GM18868 (cell line): ENCODE measurements at regions not wholly inside any gene's neighbourhood (a gene's known extent, or its start where the extent isn't known, plus 50 kb on each side); places are given as distances from the start of the nearest gene placed in this dataset.
"Not testable (repeated sequence)": the region's sequence is repeated elsewhere in the genome, so short reads cannot be mapped to it uniquely, and the experiment has no call there.

Source experiments
- ATAC-seq: cut with Tn5 transposase; IDR thresholded peaks from one replicate; pipeline ENCODE4 v1.9.1; 2021; ENCODE audit warnings: mild to moderate bottlenecking, moderate library complexity; ENCODE audit not compliant: unreplicated experiment

DNA sequence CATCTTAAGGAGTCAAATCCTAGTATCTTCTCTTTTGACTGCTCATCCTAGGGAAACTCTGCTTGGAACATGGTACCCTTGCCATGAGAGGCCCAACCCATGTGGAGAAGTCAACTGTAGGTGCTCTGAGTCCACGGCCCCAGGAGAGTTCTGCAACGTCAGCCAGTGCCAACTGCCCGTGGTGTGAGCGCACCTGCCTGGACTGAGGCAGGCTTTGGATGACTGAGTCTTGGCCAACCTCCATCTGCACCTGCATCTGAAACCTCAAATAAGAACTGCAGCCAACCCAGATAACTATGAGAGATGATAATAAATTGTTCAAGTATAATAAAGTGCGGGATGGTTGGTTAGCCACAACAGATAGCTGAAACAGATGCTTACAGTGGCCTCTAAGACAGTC is 772.0 kb downstream of the TRIML1 start:
- no peak for ATAC-seq

DNA sequence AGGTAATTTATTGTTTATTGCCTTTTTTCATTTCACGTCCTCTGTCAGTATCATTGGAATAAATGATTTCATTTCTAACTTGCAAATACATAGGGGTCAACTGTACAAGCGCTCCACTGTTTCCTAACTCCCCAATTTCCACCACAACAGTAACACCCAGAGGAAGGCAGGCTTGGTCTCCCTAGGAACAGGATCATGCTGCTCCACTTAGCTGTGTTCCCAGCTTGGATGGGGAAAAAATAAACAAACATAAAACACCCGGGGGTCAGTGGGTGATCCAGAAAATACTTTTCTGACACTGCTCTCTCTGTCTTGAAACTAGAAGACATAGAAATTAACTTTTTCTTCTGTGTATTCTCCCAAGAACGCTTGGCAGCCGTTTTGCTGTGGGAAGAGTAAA is 772.5 kb downstream of the TRIML1 start:
- ATAC-seq: no peak

DNA sequence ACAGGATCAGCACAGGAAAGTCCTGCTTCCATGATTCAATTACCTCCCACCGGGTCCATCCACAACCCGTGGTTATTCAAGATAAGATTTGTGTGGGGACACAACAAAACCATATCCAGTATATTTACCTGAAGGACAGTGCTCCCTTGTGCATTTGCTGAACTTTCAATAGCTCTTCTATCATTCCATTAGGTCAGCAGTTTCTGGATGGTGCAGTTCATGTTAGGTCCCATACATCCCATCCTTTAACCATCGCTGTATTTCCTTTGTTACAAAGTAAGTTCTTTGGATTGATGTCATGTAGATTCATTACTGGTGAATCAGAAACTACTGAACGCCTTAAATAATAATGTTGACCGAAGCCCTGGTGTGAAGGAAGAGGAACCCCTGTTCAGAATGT is 775.9 kb downstream of the TRIML1 start:
- ATAC-seq: no peak

DNA sequence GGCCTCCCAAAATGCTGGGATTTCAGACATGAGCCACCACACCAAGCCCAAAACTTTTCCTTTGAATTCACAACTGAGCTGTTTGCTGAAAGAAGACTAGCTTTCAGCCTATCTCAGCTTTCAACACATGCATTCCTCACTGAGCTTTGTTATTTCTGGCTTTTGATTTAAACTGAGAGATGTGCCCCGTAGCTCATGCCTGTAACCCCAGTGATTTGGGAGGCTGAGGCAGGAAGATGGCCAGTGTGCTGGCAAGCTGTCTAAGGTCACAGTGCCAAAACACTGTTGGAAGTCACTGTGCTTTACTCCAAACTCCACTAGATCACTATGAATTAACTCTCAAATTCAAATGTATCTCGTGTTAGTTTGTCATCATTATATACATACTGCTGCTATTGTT is 779.5 kb downstream of the TRIML1 start:
- no peak for ATAC-seq

DNA sequence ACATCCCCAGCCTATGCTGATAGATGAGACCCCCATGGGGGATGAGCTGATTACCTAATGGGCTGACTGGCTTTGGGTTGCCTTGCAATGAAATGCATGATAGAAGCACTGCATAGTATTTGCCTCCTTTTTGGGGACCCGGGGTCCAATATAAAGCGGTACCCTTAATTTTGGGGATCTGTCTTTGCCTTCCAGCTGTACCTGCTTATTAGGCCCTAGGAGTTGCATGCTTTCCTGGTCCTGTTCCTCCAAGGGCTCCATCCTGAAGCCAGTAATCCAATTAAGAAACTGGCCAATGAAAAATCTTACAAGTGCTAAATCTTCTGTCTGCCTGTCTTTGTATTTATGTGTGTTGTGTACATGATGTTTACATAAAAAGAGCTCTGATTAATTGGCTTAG is 791.6 kb downstream of the TRIML1 start:
- ATAC-seq: no peak

DNA sequence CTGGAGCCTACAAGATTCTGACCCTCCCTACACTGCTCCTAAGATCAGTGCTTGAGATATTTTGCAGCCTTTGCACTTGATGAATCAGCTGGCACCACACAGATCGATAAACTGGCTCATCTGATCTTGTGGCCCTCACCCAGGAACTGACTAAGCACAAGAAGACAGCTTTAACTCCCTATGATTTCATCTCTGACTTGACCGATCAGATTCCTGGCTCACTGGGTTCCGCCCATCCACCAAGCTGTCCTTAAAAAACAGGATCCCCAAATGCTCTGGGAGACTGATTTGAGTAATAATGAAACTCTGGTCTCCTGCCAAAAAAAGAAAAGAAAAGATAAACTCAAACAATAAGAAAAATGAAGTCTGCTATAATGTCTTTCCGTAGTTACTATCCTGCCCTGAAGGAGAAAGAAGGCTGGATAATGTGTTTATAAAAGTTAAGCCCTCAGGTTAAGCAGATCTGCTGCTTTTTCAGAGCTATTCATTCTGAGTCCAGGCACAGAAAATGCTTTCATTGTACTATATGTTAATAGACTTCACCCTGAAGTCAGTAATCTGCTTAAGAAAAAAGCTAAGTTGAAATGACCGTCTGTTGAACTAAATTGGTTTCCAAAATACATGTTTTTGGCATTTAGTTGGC is 795.2 kb downstream of the TRIML1 start:
- no peak for ATAC-seq

DNA sequence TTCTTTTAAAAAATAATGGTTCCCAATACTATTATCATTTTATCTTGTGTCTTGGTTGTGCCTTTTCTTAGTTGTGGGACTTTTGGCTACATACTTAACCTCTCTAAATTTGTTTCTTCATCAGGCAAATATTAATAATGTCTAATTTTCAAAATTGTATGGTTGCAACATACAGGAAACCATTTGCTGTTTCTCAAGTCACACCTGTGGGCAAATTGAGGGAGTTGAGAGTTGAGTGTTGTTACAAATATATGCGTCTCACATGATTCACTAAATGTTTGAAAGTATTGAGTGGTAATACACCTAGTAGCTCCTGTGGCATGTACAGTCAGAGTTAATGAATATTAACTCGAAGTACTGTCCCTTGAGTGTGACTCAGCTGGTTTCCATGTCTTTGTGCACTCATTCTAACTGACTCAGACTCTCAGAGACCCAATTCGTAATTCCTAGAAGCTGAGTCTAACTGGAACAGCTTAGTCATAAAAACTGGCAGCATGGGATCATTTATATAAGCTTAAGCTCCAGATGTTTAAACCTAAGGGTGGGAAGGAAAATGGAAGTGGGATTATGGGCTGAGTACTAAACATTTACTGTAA is 802.4 kb downstream of the TRIML1 start:
- ATAC-seq: no peak

DNA sequence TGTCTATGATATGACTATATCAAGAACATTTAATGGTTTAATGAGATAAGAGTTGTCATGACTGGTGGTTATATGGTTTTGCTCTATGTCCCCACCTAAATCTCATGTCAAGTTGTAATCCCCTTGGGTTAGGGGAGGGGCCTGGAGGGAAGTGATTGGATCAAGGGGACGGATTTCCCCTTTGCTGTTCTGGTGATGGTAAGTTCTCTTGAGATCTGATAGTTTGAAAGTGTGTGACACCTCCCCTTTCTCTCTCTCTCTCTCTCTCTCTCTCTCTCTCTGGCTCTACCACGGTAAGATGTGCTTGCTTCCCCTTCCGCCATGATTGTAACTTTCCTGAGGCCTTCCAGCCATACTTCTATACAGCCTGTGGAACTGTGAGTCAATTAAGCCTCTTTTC is 803.4 kb downstream of the TRIML1 start:
- no peak for ATAC-seq

DNA sequence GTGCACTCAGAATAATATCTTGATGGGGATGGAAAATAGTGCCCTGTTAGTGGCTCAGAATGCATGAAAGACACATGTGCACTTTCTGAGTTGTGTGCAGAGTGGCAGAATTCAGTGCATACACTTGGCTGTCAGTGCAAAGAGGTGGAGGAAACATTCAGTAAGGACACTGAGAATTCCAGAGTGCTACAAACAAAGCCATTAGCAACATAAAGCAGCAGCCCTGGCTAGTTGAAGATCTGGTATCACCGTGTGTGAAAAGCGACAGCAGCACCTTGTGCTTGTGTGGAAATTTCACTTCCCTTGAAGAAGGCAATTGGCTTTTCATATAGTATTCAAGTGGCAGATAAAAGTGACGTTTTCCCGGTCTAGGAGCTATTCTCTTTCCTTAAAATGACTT is 810.4 kb downstream of the TRIML1 start:
- ATAC-seq: no peak

DNA sequence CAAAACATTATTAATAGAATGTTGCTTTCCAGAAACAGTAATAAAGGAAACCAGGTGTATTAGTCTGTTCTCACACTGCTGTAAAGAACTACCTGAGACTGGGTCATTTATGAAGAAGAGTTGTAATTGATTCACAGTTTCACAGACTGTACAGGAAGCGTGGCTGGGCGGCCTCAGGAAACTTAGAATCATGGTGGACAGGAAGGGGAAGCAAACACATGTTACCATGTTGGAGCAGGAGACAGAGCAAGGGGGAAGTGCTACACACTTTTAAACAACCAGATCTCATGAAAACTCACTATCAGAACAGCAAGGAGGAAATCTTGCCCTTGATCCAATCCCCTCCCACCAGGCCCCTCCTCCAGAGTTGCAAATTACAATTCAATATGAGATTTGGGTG is 815.8 kb downstream of the TRIML1 start:
- ATAC-seq: no peak

DNA sequence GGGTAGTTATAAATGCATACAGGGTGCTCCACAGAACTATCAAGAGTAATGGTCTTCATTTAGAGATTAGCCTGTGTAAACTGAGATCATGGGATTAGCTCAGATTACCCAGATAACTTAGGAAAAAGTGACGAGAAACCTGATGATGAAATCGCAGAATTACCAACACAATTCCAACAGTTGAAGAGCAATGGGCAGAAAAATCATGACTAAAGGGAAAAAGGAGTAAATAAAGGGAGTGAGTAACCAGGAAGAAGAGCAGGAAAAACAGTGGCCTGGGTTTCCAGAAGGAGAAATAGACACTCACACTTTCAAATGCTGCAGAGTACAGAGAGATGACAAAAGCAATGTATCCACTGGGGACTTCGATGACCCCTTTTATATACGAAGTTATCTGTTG is 817.3 kb downstream of the TRIML1 start:
- no peak for ATAC-seq

DNA sequence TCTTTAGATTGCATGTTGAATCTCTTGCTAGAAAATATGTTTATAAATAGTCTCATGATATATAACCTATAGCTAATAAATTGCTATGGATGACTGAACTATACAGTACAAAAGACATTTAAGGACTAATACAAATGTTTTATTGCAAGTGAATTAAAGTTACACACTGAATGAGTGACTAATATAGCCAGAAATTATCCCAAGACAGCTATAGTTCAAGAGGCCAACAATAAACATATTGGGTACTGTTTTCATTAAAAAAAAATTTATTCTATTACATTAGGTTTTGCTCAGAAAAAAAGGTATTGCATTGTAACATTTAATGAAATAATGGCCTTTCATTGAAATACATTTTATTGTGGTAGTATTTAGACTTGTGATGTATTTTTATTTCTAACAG is 819.1 kb downstream of the TRIML1 start:
- ATAC-seq: no peak

DNA sequence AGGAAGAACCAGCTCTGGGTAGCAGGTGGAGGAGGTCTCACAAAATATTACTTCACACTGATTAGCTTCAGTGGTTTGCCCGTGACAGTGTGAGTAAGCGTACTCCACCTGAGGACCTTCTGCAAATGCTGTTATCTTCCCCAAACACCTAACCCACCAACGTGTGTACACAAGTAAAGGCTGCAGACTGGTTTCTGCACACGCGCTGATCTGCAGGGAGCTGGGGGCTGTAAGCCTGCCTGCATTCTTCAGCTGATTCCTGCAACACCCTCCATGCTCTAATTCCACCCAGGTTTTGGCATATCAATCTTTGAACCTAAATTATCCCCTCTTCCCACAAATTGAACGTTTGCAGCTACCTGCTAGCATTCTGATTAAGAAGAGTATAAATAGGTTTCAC is 820.2 kb downstream of the TRIML1 start:
- no peak for ATAC-seq

DNA sequence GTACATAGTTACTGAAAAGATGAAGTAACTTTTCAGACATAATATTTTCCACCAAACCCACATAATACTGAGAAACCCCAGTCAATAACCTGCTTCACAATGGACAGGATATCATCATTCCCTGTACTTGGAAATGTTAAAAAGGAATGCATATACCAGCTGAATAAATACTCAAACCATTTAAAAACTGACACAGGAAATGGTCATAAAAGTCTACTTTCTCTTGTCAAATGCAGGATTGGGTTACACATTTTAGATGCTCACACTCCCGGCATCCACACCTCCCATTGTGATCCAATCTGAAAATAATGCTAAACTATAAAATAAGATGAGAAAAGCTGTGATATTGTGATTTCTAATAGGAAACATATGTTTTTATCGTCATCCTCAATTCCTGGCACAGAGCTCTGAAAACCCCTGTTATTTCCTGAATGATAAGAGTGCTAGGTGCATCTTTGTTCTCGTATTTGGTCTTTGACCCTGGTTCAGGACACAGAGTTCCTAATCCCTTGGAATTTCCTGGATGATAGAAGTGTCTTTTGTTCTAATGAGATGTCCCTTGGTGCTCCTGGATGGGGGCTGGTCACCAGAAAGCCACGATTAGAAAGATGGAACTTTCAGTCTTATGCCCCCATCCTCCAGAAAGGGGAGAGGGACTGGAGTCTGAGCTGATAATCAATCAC is 821.3 kb downstream of the TRIML1 start:
- ATAC-seq: no peak

DNA sequence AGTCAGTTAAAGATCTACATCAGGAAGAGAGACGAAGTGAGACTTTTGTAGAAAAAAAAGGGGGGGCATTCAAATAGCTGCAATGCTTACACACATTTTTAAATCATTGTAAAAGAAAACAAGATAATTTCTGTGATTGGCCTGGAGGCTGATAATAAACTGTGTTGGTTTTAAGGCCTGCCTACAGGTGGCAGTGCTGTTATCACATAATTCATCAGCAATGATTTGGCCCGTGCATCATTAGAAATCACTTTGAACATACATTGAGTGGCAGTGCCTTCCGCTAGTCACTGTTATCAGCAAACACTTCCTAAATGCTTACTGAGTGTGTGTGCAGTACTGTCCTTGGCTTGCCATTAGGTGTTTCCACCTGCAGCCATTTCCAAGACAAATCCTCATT is 831.9 kb downstream of the TRIML1 start:
- ATAC-seq: no peak

DNA sequence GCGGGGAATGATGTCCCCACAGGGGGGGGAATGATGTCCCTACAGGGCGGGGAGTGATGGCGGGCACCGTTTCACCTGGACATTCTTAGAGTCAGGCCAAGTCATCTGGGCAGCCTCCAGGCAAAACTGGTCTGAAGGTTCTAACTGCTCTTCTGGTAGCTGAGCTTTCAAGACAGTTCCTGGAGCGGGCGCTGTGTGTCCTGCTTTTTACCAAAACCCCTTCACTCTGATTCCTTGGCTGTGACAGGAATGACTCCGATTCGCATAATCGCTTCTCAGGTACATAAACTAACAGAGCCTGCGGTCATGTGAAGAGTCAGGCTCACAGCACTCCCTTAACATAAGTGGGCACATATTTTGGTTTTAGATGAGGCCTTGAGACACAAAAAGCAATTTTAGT is 836.0 kb downstream of the TRIML1 start:
- ATAC-seq: no peak

DNA sequence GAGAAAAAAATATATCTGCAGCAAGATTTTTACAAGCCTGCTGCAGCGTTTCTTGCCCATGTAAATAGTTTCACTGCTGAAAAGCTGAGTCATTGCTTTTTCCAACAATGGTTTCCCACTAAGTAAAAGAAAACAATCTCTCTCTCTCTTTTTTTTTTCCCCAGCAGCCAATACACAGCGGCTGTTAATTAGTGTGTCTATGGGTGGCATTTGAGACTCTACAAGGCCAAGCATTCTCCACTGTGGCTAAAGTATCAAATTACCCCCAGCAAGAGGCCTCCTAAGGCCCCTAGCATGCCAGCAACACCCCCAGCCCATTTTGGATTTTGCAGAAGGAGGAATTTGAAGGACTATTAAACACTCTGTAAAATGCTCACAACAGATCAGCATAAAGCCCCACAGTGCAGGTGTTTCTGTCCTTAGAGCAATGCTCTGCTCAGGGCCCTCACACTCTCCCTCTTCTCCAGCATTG is 837.4 kb downstream of the TRIML1 start:
- no peak for ATAC-seq

DNA sequence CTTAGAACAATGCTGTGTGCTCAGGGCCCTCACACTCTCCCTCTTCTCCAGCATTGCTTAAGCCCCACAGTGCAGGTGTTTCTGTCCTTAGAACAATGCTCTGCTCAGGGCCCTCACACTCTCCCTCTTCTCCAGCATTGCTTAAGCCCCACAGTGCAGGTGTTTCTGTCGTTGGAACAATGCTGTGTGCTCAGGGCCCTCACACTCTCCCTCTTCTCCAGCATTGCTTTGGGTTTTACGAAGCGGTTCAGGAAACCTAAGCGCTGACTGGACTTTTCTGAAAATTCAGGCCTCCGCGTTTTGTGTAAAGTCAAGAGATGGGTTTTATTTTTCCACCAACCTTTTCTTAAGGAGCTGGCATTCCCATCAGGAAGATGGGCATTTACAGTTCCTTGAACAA is 838.0 kb downstream of the TRIML1 start:
- ATAC-seq: not testable (repeated sequence)

DNA sequence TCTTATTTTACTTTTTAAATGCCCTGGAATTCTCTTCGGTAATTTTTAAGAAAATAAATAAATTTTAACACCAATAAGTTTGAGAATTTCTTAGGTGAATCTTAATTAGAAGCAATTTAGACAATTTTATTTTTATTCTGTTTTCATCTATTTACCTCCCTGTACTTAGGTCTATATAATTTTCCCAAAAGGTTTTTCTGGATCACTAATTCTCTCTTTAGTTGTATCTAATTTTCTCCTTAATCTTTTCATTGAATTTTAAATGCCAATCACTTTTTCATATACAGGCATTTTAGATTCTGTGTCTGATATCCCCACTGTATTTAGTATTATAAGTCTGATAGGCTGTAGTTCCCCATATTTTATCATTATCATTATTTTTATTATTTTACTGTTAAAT is 845.3 kb downstream of the TRIML1 start:
- ATAC-seq: no peak

DNA sequence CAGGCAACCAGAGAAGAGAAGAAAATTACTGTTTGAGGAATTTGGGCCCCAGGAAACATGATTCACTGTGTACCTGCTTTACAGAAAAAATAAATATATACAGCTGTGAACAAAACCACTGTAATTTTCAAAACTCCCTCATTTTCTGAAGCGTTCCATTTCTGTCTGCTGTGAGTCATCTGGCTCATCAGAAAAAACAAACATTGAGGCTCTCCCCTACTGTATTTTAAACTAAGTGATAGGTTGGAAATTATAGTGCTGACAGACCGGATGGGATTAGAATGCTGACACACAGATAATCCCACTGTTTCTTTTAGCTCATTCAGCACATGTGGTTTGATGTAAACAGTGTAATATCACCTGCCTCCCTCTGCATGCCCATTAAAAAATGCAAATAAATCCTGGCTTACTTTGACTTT is 847.0 kb downstream of the TRIML1 start:
- no peak for ATAC-seq

DNA sequence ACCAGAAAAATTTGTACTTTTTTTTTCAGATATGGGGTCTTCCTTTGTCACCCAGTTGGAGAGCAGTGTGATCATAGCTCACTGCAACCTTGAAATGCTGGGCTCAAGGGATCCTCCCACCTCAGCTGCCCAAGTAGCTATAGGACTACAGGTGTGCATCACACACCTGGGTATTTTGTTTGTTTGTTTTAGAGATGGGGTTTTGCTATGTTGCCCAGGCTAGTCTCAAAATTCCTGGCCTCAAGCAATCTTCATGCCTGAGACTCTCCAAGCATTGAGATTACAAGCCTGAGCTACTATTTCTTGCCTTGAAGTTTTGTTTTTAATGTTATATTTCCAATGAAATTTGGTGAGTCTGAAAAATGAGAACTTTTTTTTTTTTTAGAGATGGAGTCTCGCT is 847.8 kb downstream of the TRIML1 start:
- no peak for ATAC-seq

DNA sequence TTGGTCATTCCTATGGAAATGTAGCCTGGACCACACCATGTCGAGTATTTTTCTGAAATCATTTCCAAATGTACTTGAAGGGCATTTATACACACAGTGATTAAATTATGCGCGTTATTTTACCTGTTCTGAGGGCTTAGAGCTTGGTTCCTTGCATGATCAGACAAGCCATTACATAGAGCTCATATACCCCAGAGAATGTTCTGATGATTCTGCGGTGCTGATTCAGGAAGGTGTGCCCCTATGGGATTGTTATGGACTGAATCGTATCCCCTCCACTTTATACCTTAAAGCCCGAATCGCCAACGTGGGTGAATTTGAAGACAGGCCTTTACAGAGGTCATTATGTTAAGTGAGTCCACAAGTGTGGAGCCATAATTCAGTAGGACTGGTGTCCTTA is 848.9 kb downstream of the TRIML1 start:
- no peak for ATAC-seq
